GM12875 (cell line): ENCODE measurements at regions not wholly inside any gene's neighbourhood (a gene's known extent, or its start where the extent isn't known, plus 50 kb on each side); places are given as distances from the start of the nearest gene placed in this dataset.
A peak's percentile ranks its signal among the peaks of the same experiment; 100 is the strongest.

Source experiments
- H3K4me3 ChIP-seq: one replicate; pipeline ENCODE4 v1.5.1; 2011; ENCODE audit warnings: low read depth, low read length, control low read depth
- TF ChIP-seq, protein P1 (sequence below): IDR thresholded peaks from 2 replicates; pipeline ENCODE4 v1.5.1; 2011; ENCODE audit warnings: low read depth, mild to moderate bottlenecking, control low read depth, inconsistent platforms, low read length, moderate library complexity, borderline replicate concordance; ENCODE audit not compliant: insufficient read depth

DNA sequence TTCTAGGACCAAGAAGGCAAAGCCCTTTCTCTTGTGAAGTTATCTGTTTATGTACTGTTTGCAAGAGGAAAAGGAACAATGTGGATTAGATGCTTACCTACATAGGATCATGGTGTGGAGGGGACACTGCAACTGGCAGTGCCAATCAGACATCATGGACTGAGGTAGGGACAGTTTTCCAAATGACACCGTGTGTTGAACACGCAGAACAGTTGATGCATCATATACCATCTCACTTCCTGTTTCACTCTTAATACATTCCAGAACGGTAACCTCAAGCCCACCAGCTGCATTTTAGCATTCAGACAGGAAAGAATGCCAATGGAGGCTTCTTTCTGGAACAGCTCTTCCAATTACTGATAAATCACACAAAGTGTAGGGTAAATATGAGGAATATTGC, 397.7 kb upstream of the LMCD1 start:
- TF ChIP-seq, protein P1, sequence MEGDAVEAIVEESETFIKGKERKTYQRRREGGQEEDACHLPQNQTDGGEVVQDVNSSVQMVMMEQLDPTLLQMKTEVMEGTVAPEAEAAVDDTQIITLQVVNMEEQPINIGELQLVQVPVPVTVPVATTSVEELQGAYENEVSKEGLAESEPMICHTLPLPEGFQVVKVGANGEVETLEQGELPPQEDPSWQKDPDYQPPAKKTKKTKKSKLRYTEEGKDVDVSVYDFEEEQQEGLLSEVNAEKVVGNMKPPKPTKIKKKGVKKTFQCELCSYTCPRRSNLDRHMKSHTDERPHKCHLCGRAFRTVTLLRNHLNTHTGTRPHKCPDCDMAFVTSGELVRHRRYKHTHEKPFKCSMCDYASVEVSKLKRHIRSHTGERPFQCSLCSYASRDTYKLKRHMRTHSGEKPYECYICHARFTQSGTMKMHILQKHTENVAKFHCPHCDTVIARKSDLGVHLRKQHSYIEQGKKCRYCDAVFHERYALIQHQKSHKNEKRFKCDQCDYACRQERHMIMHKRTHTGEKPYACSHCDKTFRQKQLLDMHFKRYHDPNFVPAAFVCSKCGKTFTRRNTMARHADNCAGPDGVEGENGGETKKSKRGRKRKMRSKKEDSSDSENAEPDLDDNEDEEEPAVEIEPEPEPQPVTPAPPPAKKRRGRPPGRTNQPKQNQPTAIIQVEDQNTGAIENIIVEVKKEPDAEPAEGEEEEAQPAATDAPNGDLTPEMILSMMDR = no peak
- H3K4me3 ChIP-seq = no peak overlapping the region

DNA sequence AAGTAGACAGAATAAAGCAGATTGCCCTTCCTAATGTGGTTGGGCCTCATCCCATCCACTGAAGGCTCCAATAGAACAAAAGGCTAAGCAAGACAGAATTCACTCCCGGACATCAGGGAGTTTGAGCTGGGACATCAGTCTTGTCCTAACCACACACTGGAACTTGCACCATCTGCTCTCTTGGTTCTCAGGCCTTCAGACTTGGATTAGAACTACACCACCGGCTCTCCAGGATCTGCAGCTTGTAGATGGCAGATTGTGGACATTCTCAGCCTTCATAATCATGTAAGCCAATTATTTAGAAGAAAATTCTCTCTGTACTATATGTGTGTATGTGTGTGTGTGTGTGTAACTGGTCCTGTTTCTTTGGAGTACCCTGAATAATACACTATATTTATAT, 394.7 kb upstream of the LMCD1 start:
- H3K4me3 ChIP-seq = no peak overlapping the region
- TF ChIP-seq, protein P1 = no peak

DNA sequence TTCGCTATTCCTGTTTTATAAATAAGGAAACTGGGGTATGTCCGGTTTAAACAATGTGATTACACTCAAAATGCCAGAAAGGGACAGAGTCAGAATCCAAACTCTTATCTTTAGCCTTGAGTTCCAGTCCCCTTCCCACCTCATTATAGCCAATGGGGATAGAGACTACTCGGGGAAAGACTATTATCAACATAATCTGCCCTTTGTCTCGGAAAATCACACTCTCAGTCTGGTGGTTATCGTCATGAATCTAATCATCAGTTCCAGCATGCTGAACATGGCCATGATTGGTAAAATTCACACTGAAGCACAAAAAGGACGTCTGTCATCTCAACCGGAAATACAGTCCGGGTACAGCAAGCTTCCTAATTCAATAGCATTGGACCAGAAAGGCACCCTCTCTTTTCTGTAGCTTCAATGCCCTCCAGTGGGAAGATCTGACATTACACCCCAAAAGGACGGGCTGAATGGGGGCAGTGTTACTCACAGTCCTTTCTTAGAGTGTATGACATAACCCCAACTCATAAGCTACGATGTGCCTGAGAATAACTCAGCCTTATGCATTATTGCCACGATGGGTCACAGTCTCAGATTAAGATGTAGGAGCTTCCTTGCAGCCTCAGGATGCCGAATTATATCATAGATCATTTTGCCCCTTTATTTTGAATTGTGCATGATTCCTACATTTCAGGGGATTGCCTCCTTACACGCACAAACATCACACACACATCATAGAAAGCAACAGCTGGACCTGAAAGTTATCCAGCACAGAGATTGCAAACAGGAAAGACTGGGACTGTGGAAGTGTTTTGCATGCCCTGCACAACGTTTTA, 390.4 kb upstream of the LMCD1 start:
- TF ChIP-seq, protein P1 = peak; percentile 69; the same call in 1 of the 2 replicates
- no peak overlapping the region for H3K4me3 ChIP-seq

DNA sequence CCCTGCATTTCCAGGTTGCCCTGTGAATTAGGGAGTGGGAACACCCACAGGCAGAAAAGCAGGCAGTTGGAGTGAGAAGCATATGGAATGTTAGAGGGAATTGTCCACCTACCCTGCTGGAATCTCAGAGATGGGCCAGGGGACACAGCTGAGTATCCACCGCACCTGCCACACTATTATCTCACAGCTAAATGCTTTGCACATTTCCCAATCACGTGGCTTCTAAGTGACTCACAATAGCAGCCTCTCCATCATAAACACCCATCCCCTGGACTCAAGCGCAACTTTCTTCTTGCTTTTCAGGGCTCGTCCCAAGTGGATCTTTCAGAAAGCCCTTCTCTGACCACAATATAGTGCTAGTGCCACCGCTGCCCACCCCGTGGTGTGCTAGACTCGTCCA, 389.0 kb upstream of the LMCD1 start:
- TF ChIP-seq, protein P1 = no peak
- H3K4me3 ChIP-seq = no peak overlapping the region

DNA sequence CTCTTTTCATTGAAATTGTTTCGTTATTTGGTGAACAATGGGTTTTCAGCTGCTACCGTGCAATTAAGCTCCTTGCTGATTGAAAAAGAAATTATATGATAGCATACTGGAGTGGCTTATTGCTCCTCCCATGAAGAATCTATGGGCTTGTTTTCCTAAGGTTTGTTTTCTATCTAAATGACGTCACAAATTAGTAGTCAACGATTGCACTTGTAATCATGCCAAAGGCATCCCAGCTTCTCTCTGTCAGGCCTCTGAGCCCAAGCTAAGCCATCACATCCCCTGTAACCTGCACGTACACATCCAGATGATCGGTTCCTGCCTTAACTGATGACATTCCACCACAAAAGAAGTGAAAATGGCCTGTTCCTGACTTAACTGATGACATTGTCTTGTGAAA, 388.0 kb upstream of the LMCD1 start:
- TF ChIP-seq, protein P1 = no peak
- H3K4me3 ChIP-seq = no peak overlapping the region

DNA sequence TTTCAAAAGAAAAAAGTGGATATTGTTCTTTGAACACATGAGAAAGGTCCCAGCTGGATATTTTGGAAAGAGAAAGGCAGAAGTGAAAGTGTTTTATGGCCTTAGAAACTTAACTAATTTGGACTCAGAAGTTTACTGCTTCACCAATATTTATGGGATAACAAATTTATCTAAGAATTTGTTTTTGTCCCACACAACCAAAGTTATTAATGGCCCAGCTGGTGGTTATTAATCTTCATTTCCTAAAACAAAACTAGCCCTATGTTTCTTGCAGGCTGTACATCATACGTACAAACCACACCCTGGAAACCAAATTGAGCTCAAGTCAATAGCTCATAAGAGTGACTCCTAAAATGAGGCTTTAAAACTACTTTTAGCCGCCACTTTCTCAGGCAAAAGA, 372.9 kb upstream of the LMCD1 start:
- TF ChIP-seq, protein P1 = no peak
- no peak overlapping the region for H3K4me3 ChIP-seq

DNA sequence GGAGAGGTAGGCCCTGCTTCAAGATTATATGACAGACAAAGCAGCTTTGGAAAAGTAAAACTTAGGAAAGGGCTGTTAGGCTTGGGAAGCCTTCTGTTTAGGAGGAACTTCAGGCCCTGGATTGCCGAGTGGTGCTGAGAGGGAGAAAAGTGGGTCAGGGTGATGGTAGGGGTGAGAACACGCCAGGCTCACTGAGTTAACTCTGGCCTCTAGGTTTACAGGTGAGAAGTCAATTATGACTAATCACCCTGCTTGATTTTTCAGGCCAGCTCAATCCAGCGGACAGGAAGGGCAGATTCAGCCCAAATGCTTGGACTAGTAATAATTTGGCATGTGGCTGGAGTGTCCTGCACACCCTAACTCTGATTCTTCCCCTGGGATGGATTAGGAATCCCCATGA, 365.1 kb upstream of the LMCD1 start:
- no peak overlapping the region for H3K4me3 ChIP-seq
- TF ChIP-seq, protein P1 = no peak
